ENCODE measurements at regions not wholly inside any gene's neighbourhood (a gene's known extent, or its start where the extent isn't known, plus 50 kb on each side); places are given as distances from the start of the nearest gene placed in this dataset.

GRCh38 chr4:114302472-114302871 is 296.1 kb upstream of the UGT8 start:
- no peak for TF ChIP-seq CTCF (IDR thresholded peaks at IDR 0.05; ENCODE audit: control extremely low read depth, extremely low read depth, low read depth, missing control alignments)
- DNase-seq (ENCODE audit: extremely low spot score) = no peak
- ChIA-PET CTCF (interaction anchor here (1.7 kb wide), 1 partner anchor 21 kb away, joined by 4 read pairs; no protein-coding TSS in a partner anchor), POLR2A (no interaction called here)

GRCh38 chr4:114304046-114304445 is 294.6 kb upstream of the UGT8 start:
- no peak for TF ChIP-seq CTCF (IDR thresholded peaks at IDR 0.05; ENCODE audit: control extremely low read depth, extremely low read depth, low read depth, missing control alignments)
- POLR2A ChIA-PET = no interaction called here

GRCh38 chr4:114304567-114304966 is 294.0 kb upstream of the UGT8 start:
- POLR2A ChIA-PET = no interaction called here
- no peak for TF ChIP-seq CTCF (IDR thresholded peaks at IDR 0.05; ENCODE audit: control extremely low read depth, extremely low read depth, low read depth, missing control alignments)
- no peak for DNase-seq (ENCODE audit: extremely low spot score)
- CTCF ChIA-PET = no interaction called here

More at GRCh38 chr4:114304046-114304445, 294.6 kb upstream of the UGT8 start:
- no peak for DNase-seq (ENCODE audit: extremely low spot score)
- CTCF ChIA-PET = interaction anchor here (1.7 kb wide), 1 partner anchor 20 kb away, joined by 4 read pairs; no protein-coding TSS in a partner anchor

- POLR2A ChIA-PET = no interaction called here
- CTCF ChIA-PET = no interaction called here
- DNase-seq (ENCODE audit: extremely low spot score) = no peak
- TF ChIP-seq CTCF (IDR thresholded peaks at IDR 0.05; ENCODE audit: control extremely low read depth, extremely low read depth, low read depth, missing control alignments) = no peak
These were observed 291.7 kb upstream of the UGT8 start for GRCh38 chr4:114306946-114307345.

- ChIA-PET POLR2A (no interaction called here), CTCF (interaction anchor here (1.3 kb wide), 1 partner anchor 9 kb away, joined by 6 read pairs; no protein-coding TSS in a partner anchor)
- DNase-seq (ENCODE audit: extremely low spot score) = no peak
- no peak for TF ChIP-seq CTCF (IDR thresholded peaks at IDR 0.05; ENCODE audit: control extremely low read depth, extremely low read depth, low read depth, missing control alignments)
These were observed 288.2 kb upstream of the UGT8 start for GRCh38 chr4:114310296-114310925.

- DNase-seq (ENCODE audit: extremely low spot score) = no peak
- no peak for TF ChIP-seq CTCF (IDR thresholded peaks at IDR 0.05; ENCODE audit: control extremely low read depth, extremely low read depth, low read depth, missing control alignments)
- POLR2A ChIA-PET = no interaction called here
- CTCF ChIA-PET = no interaction called here
These were observed 286.8 kb upstream of the UGT8 start for GRCh38 chr4:114311787-114312186.
